ENCODE measurements at regions not wholly inside any gene's neighbourhood (a gene's known extent, or its start where the extent isn't known, plus 50 kb on each side); places are given as distances from the start of the nearest gene placed in this dataset.

DNA sequence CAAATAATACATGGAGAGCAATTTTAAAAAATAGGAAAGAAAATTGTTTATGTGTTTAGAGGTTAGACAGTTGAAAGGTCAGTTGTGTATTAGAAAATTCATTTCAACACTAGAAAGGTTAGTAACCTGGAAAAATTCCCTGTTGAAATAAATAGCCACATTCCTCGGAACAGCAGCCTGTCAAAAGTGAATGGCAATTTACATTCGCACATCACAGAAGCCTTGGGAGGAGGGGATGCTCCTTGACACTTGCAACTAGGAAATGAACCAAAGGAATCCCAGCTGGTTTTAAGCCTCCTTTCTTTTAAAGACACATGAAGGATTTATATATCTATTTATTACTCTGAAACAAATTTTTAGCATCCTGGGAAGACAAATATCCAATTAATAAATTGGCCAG lies 653.5 kb upstream of the LRRTM4 start:
- H3K27ac ChIP-seq: no peak overlapping the region
- TF ChIP-seq, protein P1, sequence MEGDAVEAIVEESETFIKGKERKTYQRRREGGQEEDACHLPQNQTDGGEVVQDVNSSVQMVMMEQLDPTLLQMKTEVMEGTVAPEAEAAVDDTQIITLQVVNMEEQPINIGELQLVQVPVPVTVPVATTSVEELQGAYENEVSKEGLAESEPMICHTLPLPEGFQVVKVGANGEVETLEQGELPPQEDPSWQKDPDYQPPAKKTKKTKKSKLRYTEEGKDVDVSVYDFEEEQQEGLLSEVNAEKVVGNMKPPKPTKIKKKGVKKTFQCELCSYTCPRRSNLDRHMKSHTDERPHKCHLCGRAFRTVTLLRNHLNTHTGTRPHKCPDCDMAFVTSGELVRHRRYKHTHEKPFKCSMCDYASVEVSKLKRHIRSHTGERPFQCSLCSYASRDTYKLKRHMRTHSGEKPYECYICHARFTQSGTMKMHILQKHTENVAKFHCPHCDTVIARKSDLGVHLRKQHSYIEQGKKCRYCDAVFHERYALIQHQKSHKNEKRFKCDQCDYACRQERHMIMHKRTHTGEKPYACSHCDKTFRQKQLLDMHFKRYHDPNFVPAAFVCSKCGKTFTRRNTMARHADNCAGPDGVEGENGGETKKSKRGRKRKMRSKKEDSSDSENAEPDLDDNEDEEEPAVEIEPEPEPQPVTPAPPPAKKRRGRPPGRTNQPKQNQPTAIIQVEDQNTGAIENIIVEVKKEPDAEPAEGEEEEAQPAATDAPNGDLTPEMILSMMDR (conservative IDR thresholded peaks at IDR 0.05): no peak
- no peak for TF ChIP-seq ZFX (IDR thresholded peaks at IDR 0.05)

DNA sequence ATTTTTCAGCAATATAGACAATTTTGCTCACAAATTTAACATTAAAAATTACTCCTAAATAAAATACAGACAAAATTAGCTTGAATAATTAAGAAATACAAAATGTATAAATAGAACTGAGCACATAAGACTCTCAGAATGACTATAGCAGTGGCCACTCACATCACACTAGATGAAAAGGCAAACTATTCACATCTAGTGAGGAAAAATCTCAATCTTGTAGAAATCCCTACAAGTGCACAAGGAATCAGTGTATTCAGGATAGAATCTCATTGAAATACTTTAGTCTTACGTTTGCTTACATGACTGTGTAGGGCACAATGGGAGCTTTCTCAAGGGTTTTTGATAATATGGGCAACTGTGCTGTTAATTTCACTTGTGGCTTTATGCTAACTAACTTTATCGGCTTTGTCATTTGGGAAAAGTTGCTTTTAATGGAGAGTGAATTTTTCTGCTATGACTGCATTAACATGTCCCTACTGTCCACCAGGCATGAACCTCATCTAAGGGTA lies 678.9 kb upstream of the LRRTM4 start:
- TF ChIP-seq, protein P1 (conservative IDR thresholded peaks at IDR 0.05): no peak
- H3K27ac ChIP-seq: no peak overlapping the region

- no peak for TF ChIP-seq ZFX (IDR thresholded peaks at IDR 0.05)
- TF ChIP-seq, protein P1 (conservative IDR thresholded peaks at IDR 0.05): no peak
- H3K27ac ChIP-seq: no peak overlapping the region
These were observed 680.2 kb upstream of the LRRTM4 start for GRCh38 chr2:78202366-78202765.

GRCh38 chr2:78202986-78203670 lies 681.0 kb upstream of the LRRTM4 start:
- no peak overlapping the region for H3K27ac ChIP-seq
- no peak for TF ChIP-seq ZFX (IDR thresholded peaks at IDR 0.05)
- TF ChIP-seq, protein P1 (conservative IDR thresholded peaks at IDR 0.05): no peak

DNA sequence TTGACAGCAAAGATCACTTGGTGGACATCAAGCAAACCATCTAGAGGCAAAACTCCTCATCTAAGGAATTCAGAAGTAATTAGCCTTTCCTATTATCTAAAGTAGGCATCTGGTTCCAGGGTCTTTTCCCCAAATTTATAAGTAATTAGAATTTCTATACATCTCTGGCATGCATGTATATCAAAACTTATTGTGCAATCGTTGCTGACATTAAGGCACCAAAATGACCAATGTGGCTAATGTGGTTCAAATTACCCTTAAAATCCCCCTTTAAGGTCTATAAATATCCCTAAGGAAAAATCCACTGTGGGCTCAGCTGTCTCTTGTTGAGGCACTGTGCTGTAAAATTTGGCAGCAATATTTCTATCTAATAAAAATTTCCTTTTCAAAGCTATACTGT lies 695.9 kb upstream of the LRRTM4 start:
- TF ChIP-seq, protein P1 (conservative IDR thresholded peaks at IDR 0.05): no peak
- TF ChIP-seq ZFX (IDR thresholded peaks at IDR 0.05): no peak

GRCh38 chr2:78237704-78238103 lies 715.5 kb upstream of the LRRTM4 start:
- TF ChIP-seq, protein P1 (conservative IDR thresholded peaks at IDR 0.05): no peak
- TF ChIP-seq ZFX (IDR thresholded peaks at IDR 0.05): no peak
- no peak overlapping the region for H3K27ac ChIP-seq

More for the DNA sequence above, 695.9 kb upstream of the LRRTM4 start:
- no peak overlapping the region for H3K27ac ChIP-seq

DNA sequence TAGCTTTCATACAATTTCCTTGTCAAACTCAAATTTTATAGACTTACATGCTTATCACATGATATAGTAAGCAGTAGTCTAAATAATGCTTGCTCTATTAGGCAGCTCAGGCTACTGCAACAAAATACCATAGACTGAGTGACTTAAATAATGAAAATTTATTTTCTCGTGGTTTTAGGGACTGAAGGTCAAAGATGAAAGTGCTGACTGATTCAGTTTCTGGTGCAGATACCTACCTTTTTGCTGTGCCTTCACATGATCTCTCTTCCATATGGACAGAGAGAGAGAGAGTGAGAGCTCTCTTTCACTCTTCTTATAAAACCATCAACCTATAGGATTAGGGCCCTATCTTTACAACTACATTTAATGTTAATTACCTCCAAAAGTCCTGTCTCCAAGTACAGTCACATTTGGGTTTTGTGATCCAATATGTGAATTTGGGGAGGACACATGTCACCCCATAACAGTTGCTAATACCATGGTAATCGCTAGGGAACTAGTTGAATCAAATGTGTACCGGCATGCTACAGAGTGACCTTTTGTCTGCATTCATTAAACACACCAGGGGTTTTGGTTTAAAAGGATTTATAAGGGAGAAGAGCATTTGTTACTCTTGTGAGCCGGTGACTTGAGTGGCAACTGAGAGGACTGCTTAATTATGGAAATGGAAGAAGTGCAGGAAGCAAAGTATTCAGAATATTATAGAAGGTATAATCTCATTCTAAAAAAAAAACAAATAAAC lies 723.4 kb upstream of the LRRTM4 start:
- TF ChIP-seq, protein P1 (conservative IDR thresholded peaks at IDR 0.05): no peak
- no peak for TF ChIP-seq ZFX (IDR thresholded peaks at IDR 0.05)
- H3K27ac ChIP-seq: no peak overlapping the region
